ENCODE measurements at regions not wholly inside any gene's neighbourhood (a gene's known extent, or its start where the extent isn't known, plus 50 kb on each side); places are given as distances from the start of the nearest gene placed in this dataset.

GRCh38 chr10:130479926-130480325, 343.7 kb downstream of the GLRX3 start:
- intact Hi-C loops (cut with DNase I): no loop called here
- no peak for TF ChIP-seq POLR2A (IDR thresholded peaks at IDR 0.05)
- no peak for TF ChIP-seq CTCF (IDR thresholded peaks at IDR 0.05)
- H3K4me1 ChIP-seq: no peaks in the 10 kb centered on the region
- WGBS, 4 donors: 76 to 81% (median 79%) methylated on average over 8 of the region's 8 CpGs
- ATAC-seq: no peak
- H3K27ac ChIP-seq: no peak overlapping the region
- no peak overlapping the region for H3K4me3 ChIP-seq
- DNase-seq: no peak
- no peaks in the 10 kb centered on the region for H3K36me3 ChIP-seq
- H3K27me3 ChIP-seq: peaks cover 0 to 44% (median 0%) of the 10 kb centered on the region in 9 donors
- no peaks in the 10 kb centered on the region for H3K9me3 ChIP-seq

GRCh38 chr10:130480491-130480890, 344.3 kb downstream of the GLRX3 start:
- no peak overlapping the region for H3K4me3 ChIP-seq
- 89 to 92% (median 91%) methylated on average over 10 to 16 of the region's 16 CpGs for WGBS, 4 donors
- H3K27me3 ChIP-seq: peaks cover 0 to 48% (median 0%) of the 10 kb centered on the region in 9 donors
- H3K4me1 ChIP-seq: no peaks in the 10 kb centered on the region
- DNase-seq (no peak), ATAC-seq (no peak)
- intact Hi-C loops (cut with DNase I): no loop called here
- H3K36me3 ChIP-seq: no peaks in the 10 kb centered on the region
- no peaks in the 10 kb centered on the region for H3K9me3 ChIP-seq
- TF ChIP-seq CTCF (IDR thresholded peaks at IDR 0.05) (no peak), POLR2A (IDR thresholded peaks at IDR 0.05) (no peak)
- no peak overlapping the region for H3K27ac ChIP-seq

- no peak for DNase-seq
- 73 to 80% (median 76%) methylated on average over 8 to 18 of the region's 18 CpGs for WGBS, 4 donors
Observed at GRCh38 chr10:130481076-130481930, 345.1 kb downstream of the GLRX3 start.

More at GRCh38 chr10:130481076-130481930, 345.1 kb downstream of the GLRX3 start:
- H3K27me3 ChIP-seq: peaks cover 0 to 48% (median 0%) of the 10 kb centered on the region in 9 donors
- intact Hi-C loops (cut with DNase I): no loop called here
- no peaks in the 10 kb centered on the region for H3K4me1 ChIP-seq
- ATAC-seq: no peak
- no peak overlapping the region for H3K4me3 ChIP-seq
- H3K27ac ChIP-seq: no peak overlapping the region
- TF ChIP-seq POLR2A (IDR thresholded peaks at IDR 0.05): no peak
- TF ChIP-seq CTCF (IDR thresholded peaks at IDR 0.05): no peak
- H3K9me3 ChIP-seq: no peaks in the 10 kb centered on the region
- no peaks in the 10 kb centered on the region for H3K36me3 ChIP-seq
